ENCODE measurements at regions not wholly inside any gene's neighbourhood (a gene's known extent, or its start where the extent isn't known, plus 50 kb on each side); places are given as distances from the start of the nearest gene placed in this dataset.

- TF ChIP-seq CTCF (IDR thresholded peaks at IDR 0.05) (no peak), POLR2A (IDR thresholded peaks at IDR 0.05) (no peak), POLR2AphosphoS5 (IDR thresholded peaks at IDR 0.05) (no peak), EP300 (IDR thresholded peaks at IDR 0.05; ENCODE audit: low read depth) (no peak)
Observed at GRCh38 chr2:60268661-60269060, 284.8 kb downstream of the BCL11A start.

Measured in transverse colon (tissue), 4 donors.